CD4-positive, alpha-beta T cell treated with Interleukin-15 for 4 hours (primary cell): ENCODE measurements at regions not wholly inside any gene's neighbourhood (a gene's known extent, or its start where the extent isn't known, plus 50 kb on each side); places are given as distances from the start of the nearest gene placed in this dataset.

ENCODE experiments used
- DNase-seq: peaks from one replicate; pipeline ENCODE4 v3.0.0-alpha.2; 2020; ENCODE audit warnings: low spot score

DNA sequence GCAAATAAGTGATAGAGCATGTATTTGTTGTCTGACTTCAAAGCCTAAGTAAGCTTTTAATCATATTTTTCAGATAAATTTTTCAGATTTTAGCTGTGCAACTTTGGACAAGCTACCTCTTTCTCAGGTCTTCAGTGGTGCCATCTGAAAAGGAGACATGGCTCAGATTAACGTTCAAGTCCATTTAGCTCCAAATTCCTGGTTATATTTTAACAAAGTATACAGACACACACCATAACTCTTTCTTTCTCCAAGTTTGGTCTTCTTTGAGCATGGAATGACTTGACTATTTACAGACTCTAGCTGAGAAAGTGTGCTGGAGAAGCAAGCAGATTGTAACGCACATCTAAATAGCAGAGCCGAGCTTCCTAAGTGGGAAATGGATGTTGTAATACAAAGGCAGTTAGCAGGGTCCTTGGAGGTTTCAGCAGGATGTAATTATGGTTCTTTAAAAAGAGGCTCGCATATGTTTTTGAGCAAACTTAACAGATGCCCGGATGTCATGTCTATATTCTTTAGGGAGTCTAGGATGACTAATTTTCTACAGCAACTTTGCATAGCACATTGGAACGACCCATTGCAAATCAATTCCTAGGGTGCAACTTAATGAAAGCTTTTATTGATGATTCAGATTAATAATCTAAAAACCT, 128.1 kb upstream of the E2F8 start:
- DNase-seq = no peak

DNA sequence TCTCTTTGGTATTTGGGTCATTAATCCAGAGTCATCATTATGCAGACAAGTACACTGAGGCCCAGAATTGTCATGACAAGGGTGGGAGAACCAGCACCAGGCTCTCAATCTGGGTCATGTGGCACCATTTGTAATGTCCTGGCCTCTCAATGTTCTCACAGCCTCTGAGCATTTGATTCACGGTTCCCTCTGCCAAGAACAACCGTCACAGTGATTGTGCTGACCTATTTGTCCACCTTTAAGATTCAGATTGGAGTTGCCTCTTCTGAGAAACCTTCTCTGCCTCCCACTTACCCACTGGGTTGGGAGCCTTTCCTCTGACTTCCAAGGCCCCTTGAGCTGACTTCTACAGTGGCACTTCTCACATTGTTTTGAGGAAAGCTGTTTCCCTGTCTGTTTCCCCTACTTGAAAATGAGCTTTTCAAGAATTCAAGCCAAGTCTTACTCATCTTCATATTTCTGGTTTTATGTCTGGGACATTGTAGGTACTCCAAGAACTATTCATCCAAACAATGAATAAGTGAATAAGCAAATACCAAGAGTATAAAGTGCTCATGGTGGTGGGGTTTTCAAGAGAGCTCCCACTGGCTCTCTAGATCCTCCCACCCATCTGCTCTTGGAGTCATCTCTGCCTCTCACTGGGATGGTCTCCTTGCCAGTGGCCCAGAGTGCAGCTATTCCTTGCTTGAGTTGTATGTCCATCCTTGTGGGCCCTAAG, 126.4 kb upstream of the E2F8 start:
- DNase-seq = no peak

DNA sequence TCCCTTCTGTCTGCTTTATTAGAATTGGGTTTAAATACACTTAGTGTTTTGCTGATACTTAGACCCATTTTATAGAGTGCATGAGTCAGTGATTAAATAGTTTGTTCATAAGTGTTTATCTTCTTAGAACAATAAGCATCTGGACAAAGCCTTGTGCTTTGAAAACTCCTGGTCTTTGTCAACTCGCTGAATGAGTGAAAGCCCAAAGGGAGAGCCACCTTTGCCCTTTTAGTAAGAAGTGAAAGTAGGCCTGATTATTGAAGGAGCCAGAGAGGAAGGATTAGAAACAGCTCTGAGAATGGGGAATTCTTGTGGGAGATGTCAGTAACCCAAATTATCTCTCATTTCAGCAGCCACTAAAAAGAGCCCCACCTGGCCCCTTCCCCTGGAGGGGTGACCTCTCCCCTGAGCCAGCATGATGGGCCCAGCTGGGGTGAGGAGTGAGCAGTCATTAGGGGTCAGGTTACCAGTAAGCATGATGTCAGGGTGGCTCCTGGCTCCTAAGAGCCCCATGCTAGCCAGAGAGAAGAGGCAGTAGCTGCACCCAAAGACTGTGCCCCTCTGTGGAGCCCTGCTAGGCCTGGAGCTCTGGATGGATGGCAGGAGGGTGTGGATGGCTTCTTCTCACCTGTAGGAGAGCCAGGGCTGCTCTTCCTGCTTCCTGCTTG, 125.1 kb upstream of the E2F8 start:
- DNase-seq = no peak

DNA sequence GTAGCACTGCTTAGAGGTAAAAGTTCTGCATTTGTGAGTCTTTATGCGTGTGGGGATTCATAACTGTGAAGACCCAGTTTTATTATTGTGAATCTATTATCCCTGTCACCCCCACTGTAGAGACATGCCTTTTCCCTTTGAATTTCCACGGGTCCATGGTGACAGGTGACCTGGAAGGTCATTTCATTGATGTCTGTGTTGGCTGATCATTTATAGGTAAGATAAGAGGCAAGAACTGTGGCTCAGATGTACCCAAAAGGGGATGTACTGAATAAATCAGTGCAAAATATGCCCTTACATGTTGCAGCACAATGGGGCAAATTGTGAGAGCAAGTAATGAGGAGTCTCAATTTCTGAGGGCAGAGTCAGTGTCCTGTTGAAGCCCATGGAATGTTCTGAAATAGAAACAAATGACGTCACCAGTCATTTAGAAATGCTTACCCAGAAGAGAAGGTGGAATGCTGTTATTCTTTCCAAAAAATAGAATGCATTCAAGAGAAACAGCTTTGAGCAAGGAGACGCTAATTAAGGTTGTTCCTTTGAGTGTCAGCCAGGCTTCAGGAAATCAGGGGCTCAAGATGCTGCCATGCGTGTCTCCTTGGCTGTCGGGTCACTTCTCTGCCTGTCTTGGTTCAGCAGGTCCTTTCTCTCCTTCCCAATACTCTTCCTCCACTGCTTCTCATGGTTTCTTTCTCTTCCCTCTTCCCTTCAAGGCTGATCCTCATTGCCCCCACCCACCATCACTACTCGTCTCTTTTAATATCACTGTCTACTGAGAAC, 118.7 kb upstream of the E2F8 start:
- DNase-seq = no peak

DNA sequence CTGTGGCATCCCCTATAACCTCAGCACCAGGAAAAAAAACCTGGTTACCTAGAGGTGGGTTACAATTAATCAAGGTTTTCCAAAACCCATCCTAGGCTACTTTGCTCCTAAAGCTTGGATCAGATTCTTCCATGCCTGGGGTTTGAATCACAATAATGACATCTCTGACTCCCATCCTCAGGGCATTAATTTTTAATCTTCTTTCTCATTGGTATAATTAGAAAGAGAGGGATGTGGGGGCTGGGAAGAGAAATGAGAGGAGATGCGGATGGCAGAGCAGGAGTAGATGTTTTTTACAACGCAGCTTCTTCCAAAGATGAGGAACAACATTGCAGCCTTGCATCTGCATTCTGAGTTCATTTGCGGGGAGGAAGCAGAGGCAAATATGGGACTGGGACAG, 117.2 kb upstream of the E2F8 start:
- DNase-seq = no peak

DNA sequence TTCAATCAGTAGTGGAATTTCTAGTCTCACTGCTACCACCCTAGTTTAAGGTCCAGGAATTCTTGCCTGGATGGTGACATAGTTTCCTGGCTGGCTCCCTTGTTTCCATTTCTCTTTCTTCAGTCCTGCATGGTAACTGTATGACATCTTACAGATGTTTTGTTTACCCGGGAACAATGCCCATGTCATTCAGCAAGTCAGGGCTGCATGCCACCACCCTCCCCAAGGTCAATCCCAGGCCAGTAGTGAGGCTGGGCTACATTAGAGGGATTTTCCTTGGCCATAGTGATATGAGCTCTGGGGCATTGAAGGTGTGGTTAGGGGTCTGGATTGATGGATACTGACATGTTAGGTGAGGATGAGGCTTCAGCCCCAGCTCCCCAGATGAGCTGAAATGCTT, 114.9 kb upstream of the E2F8 start:
- DNase-seq = no peak

DNA sequence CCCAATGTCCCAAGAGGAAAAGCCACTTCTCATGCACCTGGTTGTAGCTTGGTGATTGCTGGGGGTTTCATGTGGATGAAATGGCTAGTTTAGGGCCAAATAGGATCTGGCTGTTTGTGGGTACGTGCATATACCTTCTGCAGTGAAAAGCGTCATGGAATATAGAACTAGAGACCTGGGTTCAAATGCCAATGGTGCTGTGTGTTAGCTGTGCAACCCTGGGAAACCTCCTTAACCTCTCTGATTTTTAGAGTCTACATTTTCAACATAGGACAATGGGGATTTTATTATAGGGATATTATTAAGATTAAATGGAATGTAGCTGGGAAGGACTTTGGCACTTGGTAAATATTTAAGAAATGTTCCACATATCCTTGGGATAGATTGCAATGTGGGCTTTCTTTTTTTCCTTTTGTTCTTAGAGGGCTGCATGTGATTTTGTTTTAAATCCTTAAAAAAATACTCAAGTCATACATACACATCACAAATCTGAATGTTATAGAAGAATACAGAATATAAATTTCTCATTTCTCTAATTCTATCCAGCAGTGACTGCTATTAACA, 112.6 kb upstream of the E2F8 start:
- DNase-seq = no peak

DNA sequence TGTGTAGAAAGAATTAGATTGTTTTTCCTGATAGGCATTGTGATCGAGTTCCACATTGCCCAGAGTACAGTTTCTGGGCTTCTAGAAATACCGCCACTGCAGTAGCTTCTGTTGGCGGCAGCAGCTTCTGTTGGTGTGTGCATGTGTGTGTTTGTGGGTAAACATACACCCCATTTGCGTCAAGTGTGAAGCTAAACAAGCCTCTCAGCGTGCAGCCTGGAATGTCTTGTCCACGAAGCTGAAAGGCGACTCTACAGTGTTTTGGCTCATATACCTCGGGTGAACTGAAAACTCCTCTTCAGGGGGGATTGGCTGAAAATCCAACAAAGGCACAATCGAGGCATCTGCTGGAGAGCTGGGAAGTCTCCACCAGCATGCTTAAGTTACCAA, 112.0 kb upstream of the E2F8 start:
- DNase-seq = no peak

DNA sequence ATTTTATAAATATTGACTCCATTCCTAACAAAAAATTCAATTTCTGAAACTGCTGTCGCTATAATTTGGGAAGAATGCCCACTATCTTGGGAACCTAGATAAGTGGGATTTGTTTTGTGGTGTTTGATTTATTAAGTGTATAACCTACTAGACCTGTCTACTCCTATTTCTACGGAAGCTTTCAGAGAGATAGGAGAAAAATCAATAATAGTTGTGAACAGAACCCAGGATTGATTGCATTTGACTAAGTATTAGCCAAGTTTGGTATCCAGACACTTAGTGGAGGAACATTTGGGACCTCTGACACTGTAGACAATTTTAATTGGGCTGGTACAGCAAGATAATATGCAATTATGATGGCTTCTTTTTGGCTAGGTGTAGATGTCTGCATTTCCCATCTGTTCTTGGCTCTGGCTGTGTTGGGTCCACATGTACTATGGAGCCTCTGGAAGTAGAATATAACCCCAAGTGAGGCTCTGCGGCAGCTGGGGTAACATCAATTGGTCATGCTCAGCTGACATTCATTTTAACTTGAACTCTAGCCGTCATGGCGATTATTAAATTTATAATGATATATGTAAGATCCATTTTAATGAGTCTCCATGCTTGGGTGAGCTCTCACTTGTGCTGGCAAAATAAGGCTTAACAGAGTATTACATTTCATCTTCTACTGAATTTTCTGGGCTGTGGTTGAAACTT, 111.5 kb upstream of the E2F8 start:
- DNase-seq = no peak

DNA sequence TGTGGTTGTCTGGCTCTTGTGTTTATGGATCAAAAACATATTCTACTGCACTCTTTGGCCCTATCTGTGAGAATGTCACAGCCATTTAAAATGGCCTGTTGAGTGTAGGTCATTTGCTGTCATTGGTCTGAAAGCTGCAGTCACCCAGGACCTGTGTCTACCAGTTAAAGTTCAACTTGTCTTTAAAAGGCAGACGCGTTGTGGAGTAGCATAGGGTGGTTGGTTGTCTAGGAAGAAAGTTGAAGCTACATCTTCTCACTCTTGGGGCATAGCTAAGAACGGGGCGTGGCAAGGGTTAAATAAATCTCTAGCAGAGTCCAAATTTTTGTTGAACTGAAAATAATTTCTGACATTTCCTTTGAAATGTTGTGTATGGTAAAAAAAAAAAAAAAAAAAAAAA, 110.7 kb upstream of the E2F8 start:
- DNase-seq = no peak

DNA sequence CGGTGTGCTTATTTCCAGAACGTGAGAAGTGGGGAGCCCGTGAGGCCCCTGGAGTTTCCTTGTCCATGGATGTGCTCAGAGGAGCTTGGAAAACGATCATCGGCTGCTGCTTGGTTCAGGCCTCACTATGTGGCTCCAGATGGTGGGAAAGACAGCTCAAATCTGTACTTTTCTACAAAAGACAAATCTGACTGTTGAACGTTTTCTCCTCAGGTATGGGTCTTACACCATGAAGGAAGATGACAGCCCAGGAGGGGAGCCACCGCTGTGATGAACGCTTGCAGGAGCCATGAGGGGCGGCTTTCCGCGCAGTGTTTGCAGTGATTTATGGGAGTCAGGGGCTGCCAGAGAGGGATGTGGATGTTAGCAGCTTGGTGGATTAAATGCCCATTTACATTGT, 109.4 kb upstream of the E2F8 start:
- DNase-seq = no peak

DNA sequence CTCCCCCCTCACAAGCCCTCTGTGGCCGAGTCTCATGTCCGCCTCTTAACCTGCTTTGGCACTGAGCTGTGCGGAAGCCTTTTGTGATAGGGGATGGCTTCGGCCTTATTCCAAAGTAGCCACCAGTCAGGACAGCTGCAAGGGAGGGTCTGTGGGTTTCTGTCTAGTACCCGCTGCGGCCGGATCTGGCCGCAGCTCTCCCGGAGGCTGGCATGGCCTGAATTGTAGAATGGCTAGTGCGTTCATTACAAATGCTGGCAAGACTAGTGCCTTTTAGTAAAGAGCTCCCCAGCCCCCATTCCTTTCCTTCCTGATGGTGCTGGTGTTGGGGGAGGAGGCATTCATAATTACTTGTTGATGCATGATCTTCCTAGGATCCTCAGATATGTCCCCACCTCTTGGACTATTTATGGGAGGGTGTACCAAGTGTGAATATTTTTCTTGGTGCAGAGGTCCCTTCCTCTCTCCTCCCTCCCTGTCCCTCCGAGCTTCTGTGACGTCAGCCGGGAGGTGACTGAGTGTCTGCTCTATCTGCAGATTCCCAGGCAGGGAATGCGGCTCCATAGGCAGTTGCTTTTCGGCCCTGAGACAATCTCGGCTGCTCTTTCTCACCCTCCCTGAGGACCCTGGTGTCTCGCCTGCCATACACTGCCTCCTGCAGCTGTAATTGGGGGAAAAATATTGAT, 108.7 kb upstream of the E2F8 start:
- no peak for DNase-seq

DNA sequence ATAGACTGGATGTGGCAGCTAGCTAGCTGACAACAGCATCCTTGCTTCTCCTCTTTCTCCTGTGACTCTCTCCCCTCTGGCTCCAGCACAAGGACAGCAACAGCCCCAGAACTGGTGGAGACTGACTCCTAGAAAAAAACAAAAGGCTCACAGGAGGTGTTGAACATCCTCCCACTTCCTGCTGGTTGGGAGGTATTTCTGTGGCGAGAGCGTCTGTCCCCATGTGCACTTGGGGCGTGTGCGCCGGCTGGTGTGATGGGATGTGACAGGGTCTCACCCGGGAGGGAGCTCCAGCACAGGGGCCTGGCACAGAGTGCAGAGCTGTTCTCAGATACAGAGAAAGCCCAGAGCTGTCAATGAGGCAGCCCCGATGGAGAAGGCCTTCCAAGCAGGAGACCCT, 107.2 kb upstream of the E2F8 start:
- DNase-seq = no peak

DNA sequence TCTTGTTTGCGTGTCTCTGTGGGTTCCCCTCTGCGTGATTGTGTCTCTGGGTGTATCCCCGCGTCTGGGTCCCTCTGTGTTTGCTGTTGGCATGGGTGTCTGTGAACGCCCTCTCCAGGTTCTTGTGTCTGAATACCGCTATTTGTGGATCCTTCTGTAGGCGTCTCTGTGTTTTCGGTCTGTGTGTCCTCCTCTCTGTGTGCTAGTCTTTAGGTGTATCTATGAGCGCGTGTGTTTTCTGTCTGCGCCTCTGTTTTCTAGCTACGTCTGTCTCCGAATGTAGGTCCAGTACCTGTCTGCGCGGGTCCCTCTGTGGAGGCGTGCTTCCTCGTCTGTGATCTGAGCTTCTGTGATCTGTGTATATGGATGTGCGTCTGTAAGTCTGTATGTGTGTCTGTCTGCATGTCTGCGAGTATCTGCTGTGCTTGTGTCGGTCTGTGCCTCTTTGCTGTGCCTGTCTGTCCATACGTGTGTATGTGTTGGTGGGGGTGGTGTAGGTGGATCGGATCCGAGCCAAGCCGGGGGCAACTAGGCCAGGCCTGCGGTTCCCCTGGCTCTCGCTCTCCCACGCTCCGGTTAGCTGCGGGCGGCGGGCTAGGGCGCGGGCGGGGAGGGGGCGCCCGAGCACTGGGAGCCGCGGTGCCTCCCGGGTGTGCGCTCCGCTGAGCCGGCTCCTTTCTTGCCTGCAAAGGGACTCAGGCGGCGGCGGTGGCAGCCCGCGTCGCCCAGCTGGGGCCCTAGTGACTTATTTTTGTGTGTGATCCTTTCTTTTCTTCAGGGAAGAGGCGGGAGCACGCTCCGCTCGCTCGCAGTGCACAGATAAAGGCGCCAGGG, 105.3 kb upstream of the E2F8 start:
- no peak for DNase-seq

DNA sequence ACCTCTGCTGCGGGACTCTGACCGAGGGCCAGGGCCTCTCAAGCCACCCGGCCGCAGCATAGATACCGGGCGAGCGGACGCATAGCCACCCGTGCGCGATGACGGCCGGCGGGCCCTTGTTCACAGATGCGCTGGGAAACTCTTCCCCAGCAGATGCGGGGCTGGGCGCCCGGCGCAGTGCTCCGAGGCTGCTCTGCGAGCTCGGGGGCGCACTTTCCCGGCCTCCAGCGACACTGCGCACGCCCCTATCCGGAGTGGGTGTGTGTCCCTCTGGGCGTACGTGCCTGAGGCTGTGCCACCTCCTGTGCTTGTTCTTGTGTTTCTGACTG, 104.7 kb upstream of the E2F8 start:
- no peak for DNase-seq

DNA sequence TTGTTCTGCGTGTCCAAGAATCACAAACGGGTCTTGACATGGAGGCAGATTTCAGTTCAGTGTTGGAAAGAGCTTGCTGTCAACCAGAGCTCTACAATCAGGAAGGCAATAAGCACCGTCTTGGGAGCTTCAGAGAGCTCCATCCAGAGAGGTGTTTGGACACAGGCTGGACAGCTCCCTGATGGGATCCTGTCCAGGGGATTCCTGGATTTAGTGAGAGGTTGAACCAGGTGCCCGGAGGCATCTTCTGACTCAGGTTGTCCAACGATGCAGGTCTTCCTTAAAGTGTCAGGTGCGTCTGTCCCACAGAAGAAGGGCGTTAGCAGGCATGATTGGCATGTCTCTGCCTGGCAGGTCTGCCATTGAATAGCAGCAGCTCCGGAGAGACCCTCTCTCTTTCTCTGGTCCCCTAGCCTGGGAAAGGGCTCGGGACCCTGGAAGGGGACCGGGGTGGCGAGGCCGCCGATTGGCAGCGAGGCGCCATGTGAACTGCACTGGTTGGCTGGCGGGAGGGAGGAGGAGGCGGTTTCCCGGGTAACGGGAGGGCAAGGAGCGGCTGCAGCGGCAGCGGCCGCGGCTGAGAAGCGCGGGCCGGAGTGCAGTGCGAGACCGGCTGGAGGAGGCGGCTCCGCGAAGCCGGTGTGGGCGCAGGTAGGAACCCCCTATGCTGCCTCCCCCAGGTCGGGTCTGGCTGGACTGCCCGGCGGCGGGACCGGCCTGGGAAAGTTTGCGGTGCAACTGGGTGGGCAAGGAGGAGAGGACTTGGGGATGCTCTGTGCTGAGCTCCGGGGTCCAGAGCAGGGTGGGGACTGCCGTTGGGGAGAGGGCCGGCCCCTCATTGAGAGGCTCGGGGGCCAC, 104.1 kb upstream of the E2F8 start:
- no peak for DNase-seq

DNA sequence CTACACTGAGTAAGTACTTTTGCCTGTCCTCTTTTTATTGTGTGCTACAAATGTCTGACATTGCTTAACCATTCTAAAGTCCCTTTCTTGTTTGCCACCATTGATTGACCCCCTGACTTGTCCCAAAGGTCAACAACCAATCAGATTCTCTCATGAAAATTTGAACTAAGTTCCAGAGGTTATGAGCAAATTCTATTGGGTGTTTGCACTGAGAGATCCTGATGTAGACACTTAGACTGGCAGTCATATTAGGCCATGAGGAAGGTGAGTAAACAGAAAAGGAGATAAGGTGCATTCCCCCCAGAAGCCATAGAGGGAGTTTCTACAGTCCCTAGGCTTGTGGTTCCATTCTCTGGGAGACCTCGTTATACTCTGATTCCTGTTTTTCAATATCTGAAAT, 101.3 kb upstream of the E2F8 start:
- no peak for DNase-seq

DNA sequence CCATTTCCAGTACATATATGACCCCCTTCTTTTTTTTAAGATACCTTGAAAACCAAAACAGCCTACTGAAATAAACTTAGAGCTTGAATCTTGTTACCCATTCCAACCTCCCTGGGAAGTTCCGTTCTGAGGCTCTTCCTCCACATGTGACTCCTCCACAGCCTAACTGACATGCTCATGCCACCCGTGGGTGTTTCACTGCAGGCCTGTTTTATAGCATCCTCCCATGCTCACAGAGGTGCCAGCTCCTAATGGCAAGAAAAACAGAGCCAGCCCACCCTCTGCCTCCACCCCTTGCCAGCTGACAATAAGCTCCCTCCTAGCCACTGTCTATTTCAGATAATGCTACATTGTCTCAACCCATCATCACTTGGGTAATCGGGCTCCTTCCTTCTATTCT, 97.6 kb upstream of the E2F8 start:
- DNase-seq = no peak

DNA sequence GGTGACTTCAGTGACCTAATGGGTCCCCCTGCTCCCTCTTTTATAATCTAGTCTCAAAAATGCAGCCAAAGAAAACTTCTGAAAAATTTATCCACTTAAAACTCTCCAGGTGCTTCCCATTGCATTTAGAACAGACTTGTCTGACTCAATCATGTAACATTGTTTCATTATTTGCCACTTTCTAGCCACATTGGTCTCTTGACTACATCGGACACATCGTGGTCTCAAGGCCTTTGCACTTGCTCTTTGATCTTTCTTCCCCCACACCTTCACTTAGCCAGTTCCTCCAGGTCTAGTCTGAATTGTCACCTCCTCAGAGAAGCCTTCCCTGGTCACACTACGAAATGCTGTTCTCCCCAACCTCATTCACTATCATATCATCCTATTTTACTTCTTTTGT, 97.0 kb upstream of the E2F8 start:
- DNase-seq = no peak

DNA sequence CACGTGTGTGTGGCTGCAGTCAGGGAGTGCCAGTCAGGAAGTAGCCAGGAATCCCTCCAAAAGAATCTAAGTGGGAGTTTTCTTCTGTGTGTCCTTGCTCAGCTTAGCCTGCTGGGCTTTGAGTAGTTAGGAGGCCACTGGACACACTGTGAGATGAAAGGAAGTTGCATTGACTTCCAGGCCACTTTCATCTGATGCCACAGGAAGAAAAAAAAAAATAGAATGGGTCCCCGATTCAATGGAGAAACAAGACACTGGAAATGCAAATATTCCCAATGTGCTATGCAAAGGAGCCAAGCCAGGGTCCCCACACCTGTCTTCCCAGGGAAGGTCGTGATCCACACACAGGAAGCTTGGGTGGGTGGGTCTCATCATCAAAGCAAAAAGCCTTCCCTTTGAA, 95.6 kb upstream of the E2F8 start:
- no peak for DNase-seq
